ENCODE measurements at regions not wholly inside any gene's neighbourhood (a gene's known extent, or its start where the extent isn't known, plus 50 kb on each side); places are given as distances from the start of the nearest gene placed in this dataset.

- intact Hi-C loops (cut with DNase I), result no loop called here
- H3K27me3 ChIP-seq, result no peaks in the 10 kb centered on the region
These were observed 77.8 kb upstream of the TACR1 start for GRCh38 chr2:75277111-75277510.

GRCh38 chr2:75276093-75277029 is 77.0 kb upstream of the TACR1 start:
- TF ChIP-seq POLR2A (IDR thresholded peaks at IDR 0.05) (no peak), CTCF (IDR thresholded peaks at IDR 0.05) (no peak)
- no peaks in the 10 kb centered on the region for H3K27me3 ChIP-seq
- DNase-seq, result no peak
- H3K9me3 ChIP-seq (replicated peaks in 1 of 3), result no peaks in the 10 kb centered on the region
- H3K36me3 ChIP-seq (replicated peaks in 1 of 2), result no peaks in the 10 kb centered on the region
- intact Hi-C loops (cut with DNase I), result no loop called here
- no peak overlapping the region for H3K4me3 ChIP-seq
- WGBS, 4 donors, result 61 to 66% (median 64%) methylated on average over 8 of the region's 8 CpGs
- no peak overlapping the region for H3K27ac ChIP-seq
- H3K4me1 ChIP-seq (replicated peaks in 1 of 2), result no peaks in the 10 kb centered on the region

More at GRCh38 chr2:75277111-75277510, 77.8 kb upstream of the TACR1 start:
- DNase-seq, result no peak
- H3K27ac ChIP-seq, result no peak overlapping the region
- no peaks in the 10 kb centered on the region for H3K9me3 ChIP-seq (replicated peaks in 1 of 3)
- H3K4me3 ChIP-seq, result no peak overlapping the region
- H3K4me1 ChIP-seq (replicated peaks in 1 of 2), result no peaks in the 10 kb centered on the region
- TF ChIP-seq CTCF (IDR thresholded peaks at IDR 0.05), result no peak
- TF ChIP-seq POLR2A (IDR thresholded peaks at IDR 0.05), result no peak
- no peaks in the 10 kb centered on the region for H3K36me3 ChIP-seq (replicated peaks in 1 of 2)

- intact Hi-C loops (cut with DNase I), result no loop called here
- DNase-seq, result no peak
- Histone ChIP-seq H3K4me3 (no peak overlapping the region), H3K27me3 (no peaks in the 10 kb centered on the region), H3K36me3 (replicated peaks in 1 of 2) (no peaks in the 10 kb centered on the region), H3K9me3 (replicated peaks in 1 of 3) (no peaks in the 10 kb centered on the region), H3K27ac (no peak overlapping the region), H3K4me1 (replicated peaks in 1 of 2) (no peaks in the 10 kb centered on the region)
- 87 to 96% (median 93%) methylated on average over 1 of the region's 1 CpG for WGBS, 4 donors
- TF ChIP-seq CTCF (IDR thresholded peaks at IDR 0.05), result no peak
- no peak for TF ChIP-seq POLR2A (IDR thresholded peaks at IDR 0.05)
These were observed 75.6 kb upstream of the TACR1 start for GRCh38 chr2:75274936-75275335.

GRCh38 chr2:75268112-75268511 is 68.8 kb upstream of the TACR1 start:
- H3K4me1 ChIP-seq (replicated peaks in 1 of 2), result no peaks in the 10 kb centered on the region
- no peak for DNase-seq
- H3K27me3 ChIP-seq, result no peaks in the 10 kb centered on the region
- H3K4me3 ChIP-seq, result no peak overlapping the region
- H3K9me3 ChIP-seq (replicated peaks in 1 of 3), result no peaks in the 10 kb centered on the region
- TF ChIP-seq POLR2A (IDR thresholded peaks at IDR 0.05) (no peak), CTCF (IDR thresholded peaks at IDR 0.05) (no peak)
- intact Hi-C loops (cut with DNase I), result no loop called here
- H3K27ac ChIP-seq, result no peak overlapping the region
- H3K36me3 ChIP-seq (replicated peaks in 1 of 2), result no peaks in the 10 kb centered on the region
- 67 to 78% (median 75%) methylated on average over 4 of the region's 4 CpGs for whole genome bisulfite sequencing, 4 donors
